HEK293T (cell line): ENCODE measurements at regions not wholly inside any gene's neighbourhood (a gene's known extent, or its start where the extent isn't known, plus 50 kb on each side); places are given as distances from the start of the nearest gene placed in this dataset.

Source experiments
- BHLHE40 ChIP-seq: fragments of 450-650 bp; IDR thresholded peaks from 2 replicates; pipeline ENCODE4 v1.6.1; 2016; ENCODE audit warnings: mild to moderate bottlenecking, moderate library complexity, borderline replicate concordance
- CTBP1 ChIP-seq: fragments of 450-650 bp; IDR thresholded peaks from 2 replicates; pipeline ENCODE4 v1.6.1; 2016; ENCODE audit warnings: borderline replicate concordance
- ELF4 ChIP-seq: fragments of 450-650 bp; IDR thresholded peaks from 2 replicates; pipeline ENCODE4 v1.6.1; 2017; ENCODE audit warnings: antibody characterized with exemption
- FOXA1 ChIP-seq: fragments of 450-650 bp; IDR thresholded peaks from 2 replicates; pipeline ENCODE4 v1.6.1; 2016; ENCODE audit warnings: mild to moderate bottlenecking
- FOXK2 ChIP-seq: fragments of 450-650 bp; IDR thresholded peaks from 2 replicates; pipeline ENCODE4 v1.6.1; 2016; ENCODE audit warnings: mild to moderate bottlenecking
- FOXM1 ChIP-seq: fragments of 450-650 bp; IDR thresholded peaks from 2 replicates; pipeline ENCODE4 v1.6.1; 2017; ENCODE audit warnings: mild to moderate bottlenecking, borderline replicate concordance
- HDGF ChIP-seq: fragments of 450-650 bp; IDR thresholded peaks from 2 replicates; pipeline ENCODE4 v1.6.1; 2017; ENCODE audit warnings: antibody characterized with exemption, borderline replicate concordance
- LEF1 ChIP-seq: fragments of 450-650 bp; IDR thresholded peaks from 2 replicates; pipeline ENCODE4 v1.6.1; 2017; ENCODE audit warnings: mild to moderate bottlenecking, borderline replicate concordance
- NFRKB ChIP-seq: fragments of 450-650 bp; IDR thresholded peaks from 2 replicates; pipeline ENCODE4 v1.6.1; 2016; ENCODE audit warnings: mild to moderate bottlenecking, moderate library complexity
- PKNOX1 ChIP-seq: fragments of 450-650 bp; IDR thresholded peaks from 2 replicates; pipeline ENCODE4 v1.6.1; 2016
- SP1 ChIP-seq: fragments of 450-650 bp; IDR thresholded peaks from 2 replicates; pipeline ENCODE4 v1.6.1; 2017
- SUZ12 ChIP-seq: fragments of 450-650 bp; IDR thresholded peaks from 2 replicates; pipeline ENCODE4 v1.6.1; 2016; ENCODE audit warnings: mild to moderate bottlenecking
- TARDBP ChIP-seq: fragments of 450-650 bp; IDR thresholded peaks from 2 replicates; pipeline ENCODE4 v1.6.1; 2016
- ZNF384 ChIP-seq: fragments of 450-650 bp; IDR thresholded peaks from 2 replicates; pipeline ENCODE4 v1.6.1; 2016

GRCh38 chr6:27592481-27593199 lies 119.7 kb upstream of the ZNF184 start:
- no peak for TF ChIP-seq LEF1
- TF ChIP-seq SP1: no peak
- TF ChIP-seq ZNF384: peak; percentile 85
- TF ChIP-seq FOXM1: no peak
- no peak for TF ChIP-seq FOXA1
- TF ChIP-seq SUZ12: no peak
- TF ChIP-seq ELF4: no peak; the same call in 1 of the 2 replicates
- peak; percentile 44 for TF ChIP-seq PKNOX1
- no peak for TF ChIP-seq BHLHE40
- TF ChIP-seq HDGF: no peak
- peak; percentile 52; the same call in 1 of the 2 replicates for TF ChIP-seq CTBP1
- TF ChIP-seq FOXK2: no peak
- peak; percentile 37; the same call in 1 of the 2 replicates for TF ChIP-seq TARDBP
- no peak for TF ChIP-seq NFRKB
